ENCODE measurements at regions not wholly inside any gene's neighbourhood (a gene's known extent, or its start where the extent isn't known, plus 50 kb on each side); places are given as distances from the start of the nearest gene placed in this dataset.

GRCh38 chr2:167859676-167860075 lies 387.7 kb downstream of the STK39 start:
- dilution Hi-C loops (cut with MboI; ENCODE audit: extremely low pct_ligation_motif_present, low sequenced_read_pairs): no loop called here
- H3K27me3 ChIP-seq (ENCODE audit: control insufficient read depth, extremely low read depth, insufficient read depth, low read length): no peaks in the 10 kb centered on the region

GRCh38 chr2:167858086-167858485 lies 389.3 kb downstream of the STK39 start:
- dilution Hi-C loops (cut with MboI; ENCODE audit: extremely low pct_ligation_motif_present, low sequenced_read_pairs): no loop called here
- TF ChIP-seq CTCF (optimal IDR thresholded peaks at IDR 0.05 in 1 of 3, IDR thresholded peaks at IDR 0.05 in 1 of 3, conservative IDR thresholded peaks at IDR 0.05 in 1 of 3; ENCODE audit: extremely low read depth in 1 of 3, insufficient read depth in 2 of 3, low read length in 3 of 3): no peak
- no peak for TF ChIP-seq EZH2 (IDR thresholded peaks at IDR 0.05; ENCODE audit: low read length)

More at GRCh38 chr2:167859676-167860075, 387.7 kb downstream of the STK39 start:
- no peak overlapping the region for H3K9ac ChIP-seq (ENCODE audit: control insufficient read depth, extremely low read depth, insufficient read depth, low read length)
- no peaks in the 10 kb centered on the region for H3K4me1 ChIP-seq (ENCODE audit: control insufficient read depth, extremely low read depth, insufficient read depth, low read length)
- FAIRE-seq (no peak), DNase-seq (ENCODE audit: low read depth, low spot score) (no peak)
- TF ChIP-seq EZH2 (IDR thresholded peaks at IDR 0.05; ENCODE audit: low read length) (no peak), CTCF (optimal IDR thresholded peaks at IDR 0.05 in 1 of 3, IDR thresholded peaks at IDR 0.05 in 1 of 3, conservative IDR thresholded peaks at IDR 0.05 in 1 of 3; ENCODE audit: extremely low read depth in 1 of 3, insufficient read depth in 2 of 3, low read length in 3 of 3) (no peak)
- H3K4me3 ChIP-seq (ENCODE audit: control insufficient read depth in 2 of 3, extremely low read depth in 1 of 3, insufficient read depth in 2 of 3, low read depth in 1 of 3, low read length in 3 of 3): no peak overlapping the region
- H2AFZ ChIP-seq (ENCODE audit: control insufficient read depth, low read length): no peak overlapping the region
- no peaks in the 10 kb centered on the region for H4K20me1 ChIP-seq (ENCODE audit: control insufficient read depth, extremely low read depth, insufficient read depth, low read length)
- H3K27ac ChIP-seq (ENCODE audit: control insufficient read depth, insufficient read depth, low read length): no peak overlapping the region
- no peaks in the 10 kb centered on the region for H3K79me2 ChIP-seq (ENCODE audit: control insufficient read depth, insufficient read depth, low read length)
- no peaks in the 10 kb centered on the region for H3K9me3 ChIP-seq (ENCODE audit: control insufficient read depth, low read depth, low read length)
- H3K9me1 ChIP-seq (ENCODE audit: control insufficient read depth, extremely low read depth, insufficient read depth, low read length): no peaks in the 10 kb centered on the region
- H3K4me2 ChIP-seq (ENCODE audit: control insufficient read depth, extremely low read depth, insufficient read depth, low read depth, low read length): no peak overlapping the region
- no peaks in the 10 kb centered on the region for H3K36me3 ChIP-seq (ENCODE audit: control insufficient read depth in 2 of 2, extremely low read depth in 1 of 2, insufficient read depth in 2 of 2, low read length in 2 of 2)

More at GRCh38 chr2:167858086-167858485, 389.3 kb downstream of the STK39 start:
- Histone ChIP-seq H3K4me1 (ENCODE audit: control insufficient read depth, extremely low read depth, insufficient read depth, low read length) (no peaks in the 10 kb centered on the region), H3K4me3 (ENCODE audit: control insufficient read depth in 2 of 3, extremely low read depth in 1 of 3, insufficient read depth in 2 of 3, low read depth in 1 of 3, low read length in 3 of 3) (no peak overlapping the region), H3K9ac (ENCODE audit: control insufficient read depth, extremely low read depth, insufficient read depth, low read length) (no peak overlapping the region), H3K79me2 (ENCODE audit: control insufficient read depth, insufficient read depth, low read length) (no peaks in the 10 kb centered on the region), H3K9me1 (ENCODE audit: control insufficient read depth, extremely low read depth, insufficient read depth, low read length) (no peaks in the 10 kb centered on the region), H2AFZ (ENCODE audit: control insufficient read depth, low read length) (no peak overlapping the region), H3K27ac (ENCODE audit: control insufficient read depth, insufficient read depth, low read length) (no peak overlapping the region), H3K4me2 (ENCODE audit: control insufficient read depth, extremely low read depth, insufficient read depth, low read depth, low read length) (no peak overlapping the region), H4K20me1 (ENCODE audit: control insufficient read depth, extremely low read depth, insufficient read depth, low read length) (no peaks in the 10 kb centered on the region), H3K36me3 (ENCODE audit: control insufficient read depth in 2 of 2, extremely low read depth in 1 of 2, insufficient read depth in 2 of 2, low read length in 2 of 2) (no peaks in the 10 kb centered on the region), H3K27me3 (ENCODE audit: control insufficient read depth, extremely low read depth, insufficient read depth, low read length) (no peaks in the 10 kb centered on the region), H3K9me3 (ENCODE audit: control insufficient read depth, low read depth, low read length) (no peaks in the 10 kb centered on the region)
- no peak for FAIRE-seq
- DNase-seq (ENCODE audit: low read depth, low spot score): no peak

Data from keratinocyte (primary cell).